Suppressor macrophage treated with lipopolysaccharide for 4 hours (primary cell): ENCODE measurements at regions not wholly inside any gene's neighbourhood (a gene's known extent, or its start where the extent isn't known, plus 50 kb on each side); places are given as distances from the start of the nearest gene placed in this dataset.

Source experiments
- DNase-seq: peaks from one replicate; pipeline ENCODE4 v3.0.0-alpha.2; 2020

- DNase-seq, result no peak
Observed at GRCh38 chr1:2866422-2867086, 65.1 kb upstream of the TTC34 start.

DNA sequence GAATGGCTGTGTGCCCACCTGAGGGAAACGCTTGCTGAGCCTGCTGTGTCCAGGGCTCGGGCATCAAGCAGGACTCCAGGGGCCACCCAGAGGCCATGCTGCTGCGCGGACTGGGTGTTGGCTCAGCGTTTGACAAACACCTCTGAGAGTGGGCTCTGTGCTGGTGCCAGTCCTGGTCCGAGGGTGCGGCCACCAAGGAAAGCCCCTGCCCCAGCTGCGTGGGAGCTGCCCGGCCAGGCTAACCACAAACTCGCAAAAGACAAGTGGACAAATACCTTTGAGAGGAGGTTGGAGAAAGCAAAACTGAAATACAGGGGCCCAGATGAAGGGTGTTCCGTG lies 65.6 kb upstream of the TTC34 start:
- DNase-seq, result no peak

DNA sequence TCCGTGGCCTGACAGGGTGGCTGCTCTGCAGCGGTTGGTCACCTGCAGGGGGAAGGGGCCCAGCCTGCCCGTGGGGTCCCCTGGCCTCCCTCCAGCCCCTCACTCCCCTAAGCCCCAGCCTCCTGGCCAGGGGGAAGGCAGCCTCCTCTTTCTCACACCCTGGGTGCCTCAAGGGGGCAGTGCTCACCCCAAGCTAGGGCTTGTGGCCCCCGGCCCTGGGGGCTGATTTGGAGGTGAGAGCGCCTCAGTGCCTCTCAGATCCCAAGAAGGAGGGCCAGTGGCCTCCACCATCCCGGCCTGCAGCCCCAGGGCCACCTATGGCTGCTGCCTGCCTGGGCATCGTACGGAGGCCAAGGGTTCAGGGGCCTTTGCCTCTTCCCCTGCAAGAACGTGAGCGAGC lies 66.4 kb upstream of the TTC34 start:
- no peak for DNase-seq

- no peak for DNase-seq
Observed at GRCh38 chr1:2868571-2869195, 67.2 kb upstream of the TTC34 start.

DNA sequence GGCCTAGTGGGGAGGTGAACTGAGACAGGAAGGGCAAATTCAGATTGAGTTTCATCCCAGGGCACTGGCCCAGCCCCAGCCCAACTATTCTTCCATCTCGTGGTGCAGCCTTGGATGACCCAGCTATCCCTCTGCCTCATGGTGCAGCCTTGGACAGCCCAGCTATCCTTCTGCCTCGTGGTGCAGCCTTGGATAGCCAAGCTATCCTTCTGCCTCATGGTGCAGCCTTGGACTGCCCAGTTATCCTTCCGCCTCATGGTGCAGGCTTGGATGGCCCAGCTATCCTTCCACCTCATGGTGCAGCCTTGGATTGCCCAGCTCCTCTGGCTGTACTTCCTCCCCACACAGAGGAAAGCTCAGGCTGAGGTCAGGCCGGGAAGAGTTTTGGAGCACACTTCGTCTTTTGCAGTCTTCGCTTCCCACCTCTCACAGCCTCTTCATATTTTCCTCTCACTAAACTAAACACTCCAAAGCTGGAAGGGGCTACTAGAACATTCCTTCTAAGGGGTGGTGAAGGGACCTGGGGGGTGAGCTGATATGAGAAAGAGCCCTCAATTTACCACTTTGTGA lies 69.8 kb upstream of the TTC34 start:
- DNase-seq, result no peak

GRCh38 chr1:2874207-2874606 lies 72.7 kb upstream of the TTC34 start:
- DNase-seq, result no peak

GRCh38 chr1:2874607-2875480 lies 73.4 kb upstream of the TTC34 start:
- no peak for DNase-seq

- no peak for DNase-seq
Observed at GRCh38 chr1:2875707-2876561, 74.4 kb upstream of the TTC34 start.

GRCh38 chr1:2876846-2877245 lies 75.4 kb upstream of the TTC34 start:
- no peak for DNase-seq

DNA sequence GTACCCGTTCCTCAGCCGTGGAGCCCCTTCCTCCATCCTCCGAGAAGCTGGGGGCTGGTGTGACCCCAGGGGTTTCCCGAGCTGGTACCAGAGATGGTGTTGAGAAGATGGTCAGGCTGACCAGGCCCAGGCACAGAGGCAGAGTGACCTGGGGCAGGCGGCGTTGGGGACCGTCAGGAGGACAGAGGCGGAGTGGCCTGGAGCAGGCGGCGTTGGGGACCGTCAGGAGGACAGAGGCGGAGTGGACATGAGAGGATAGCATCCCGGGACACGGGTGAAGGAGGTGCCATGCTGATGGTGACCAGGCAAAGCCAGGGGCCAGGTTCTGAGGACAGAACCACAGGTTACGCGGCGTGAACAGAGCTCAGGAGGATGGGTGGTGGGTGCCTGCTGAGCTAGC lies 75.9 kb upstream of the TTC34 start:
- DNase-seq, result no peak

DNA sequence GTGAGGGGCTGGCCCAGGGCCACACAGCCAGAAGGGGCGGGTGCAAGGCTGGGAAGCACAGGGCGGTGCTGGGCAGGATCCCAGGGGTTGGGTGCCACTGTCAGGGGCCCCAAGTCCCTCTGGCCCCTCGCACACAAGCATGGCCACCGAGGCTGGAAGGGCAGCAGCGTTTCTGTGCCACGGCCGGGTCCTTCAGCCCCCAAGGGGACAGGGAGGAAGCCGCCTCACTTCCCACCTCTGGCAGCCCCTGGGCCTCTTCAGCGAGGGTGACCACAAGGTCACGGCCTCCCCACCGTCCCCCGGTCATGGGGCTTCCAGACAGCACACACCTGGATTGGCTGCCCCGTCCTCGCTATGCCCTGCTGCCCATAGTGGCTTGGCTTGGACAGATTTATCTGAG lies 77.1 kb upstream of the TTC34 start:
- no peak for DNase-seq

- DNase-seq, result no peak
Observed at GRCh38 chr1:2879026-2879425, 77.5 kb upstream of the TTC34 start.

GRCh38 chr1:2879591-2879990 lies 78.1 kb upstream of the TTC34 start:
- no peak for DNase-seq

DNA sequence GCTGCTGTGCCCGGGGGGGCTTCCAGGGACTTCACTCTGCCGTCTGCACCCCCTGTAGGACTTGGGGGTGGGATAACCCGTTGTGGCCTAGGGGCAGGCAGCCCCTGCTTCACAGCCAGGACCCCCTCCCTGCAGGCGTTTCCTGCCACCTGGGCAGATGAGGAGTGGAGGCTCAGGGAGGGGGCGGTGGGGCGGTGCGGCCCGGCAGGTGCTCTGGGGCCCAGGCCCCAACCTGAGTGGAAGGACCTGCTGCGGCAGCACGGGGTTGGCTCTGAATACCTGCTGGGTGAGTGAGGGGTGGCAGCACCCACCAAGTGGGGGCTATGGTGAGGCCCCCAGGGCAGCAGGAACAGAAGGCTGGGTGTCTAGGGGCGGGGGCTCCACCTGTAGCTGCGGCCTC lies 78.6 kb upstream of the TTC34 start:
- no peak for DNase-seq

DNA sequence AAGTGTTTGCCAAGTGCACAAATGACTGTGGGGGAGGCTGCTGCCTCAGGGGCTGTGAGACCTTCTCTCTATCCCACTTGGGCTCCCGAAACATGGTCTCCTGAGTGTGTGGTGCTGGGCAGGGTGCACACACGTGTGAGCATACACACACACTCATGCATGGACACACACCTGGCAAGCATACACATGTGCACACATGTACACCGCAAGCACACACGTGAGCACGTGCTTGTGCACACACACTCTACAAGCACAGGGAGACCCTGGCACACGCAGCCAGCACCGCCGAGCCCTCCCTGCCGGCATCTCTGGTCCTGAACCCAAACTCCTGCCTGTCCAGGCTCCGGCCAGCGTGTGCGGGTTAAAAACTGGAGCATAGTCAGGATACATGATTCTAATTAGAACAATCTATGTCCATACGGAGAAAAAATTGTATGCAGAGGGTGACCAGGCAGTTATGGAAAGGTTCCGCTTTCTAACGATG lies 79.4 kb upstream of the TTC34 start:
- no peak for DNase-seq

GRCh38 chr1:2881556-2881955 lies 80.1 kb upstream of the TTC34 start:
- DNase-seq, result no peak

- no peak for DNase-seq
Observed at GRCh38 chr1:2882966-2883696, 81.6 kb upstream of the TTC34 start.

DNA sequence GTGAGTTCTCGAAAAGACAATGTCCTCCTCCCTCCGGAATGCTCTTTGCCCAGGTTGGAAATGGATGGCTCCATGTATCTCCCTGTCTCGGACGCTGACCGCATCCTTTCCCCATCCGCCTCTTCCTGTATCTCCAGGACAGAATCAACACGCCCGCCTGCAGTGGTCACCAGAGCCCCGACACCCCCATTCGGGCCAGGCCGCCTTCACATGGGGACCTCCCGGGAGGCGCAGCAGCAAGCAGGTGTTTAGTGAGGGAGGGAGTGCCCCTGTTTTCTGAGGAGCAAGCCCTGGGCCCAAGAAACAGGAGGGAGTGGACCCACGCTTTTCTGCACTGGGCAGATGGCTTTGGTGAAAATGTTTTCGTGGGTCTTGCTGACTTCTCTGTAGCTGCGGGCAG lies 83.5 kb upstream of the TTC34 start:
- no peak for DNase-seq

- DNase-seq, result no peak
Observed at GRCh38 chr1:2886631-2887030, 85.1 kb upstream of the TTC34 start.

GRCh38 chr1:2887941-2888855 lies 86.7 kb upstream of the TTC34 start:
- DNase-seq, result no peak
